GM12864 (cell line): ENCODE measurements at regions not wholly inside any gene's neighbourhood (a gene's known extent, or its start where the extent isn't known, plus 50 kb on each side); places are given as distances from the start of the nearest gene placed in this dataset.

Source experiments
- DNase-seq: peaks from one replicate; pipeline ENCODE4 v3.0.0-alpha.2; 2011; ENCODE audit warnings: low read depth
- H3K4me3 ChIP-seq: 2 replicates; pipeline ENCODE4 v1.5.1; 2011; ENCODE audit warnings: mild to moderate bottlenecking, low read depth, low read length, control low read depth
- CTCF ChIP-seq: IDR thresholded peaks from 2 replicates; pipeline ENCODE4 v1.5.1; 2011; ENCODE audit warnings: low read depth, mild to moderate bottlenecking, moderate library complexity, low read length, control low read depth, inconsistent platforms; ENCODE audit errors: missing control alignments

GRCh38 chr1:9447215-9447960 is 91.9 kb upstream of the SLC25A33 start:
- DNase-seq: no peak
- no peak overlapping the region for H3K4me3 ChIP-seq
- no peak for TF ChIP-seq CTCF

- DNase-seq: no peak
- H3K4me3 ChIP-seq: no peak overlapping the region
- no peak for TF ChIP-seq CTCF
Measured at GRCh38 chr1:9448132-9449109, 90.8 kb upstream of the SLC25A33 start.

- H3K4me3 ChIP-seq: no peak overlapping the region
- no peak for TF ChIP-seq CTCF
Measured at GRCh38 chr1:9449110-9449627, 90.1 kb upstream of the SLC25A33 start.

GRCh38 chr1:9449976-9450696 is 89.1 kb upstream of the SLC25A33 start:
- no peak for TF ChIP-seq CTCF
- no peak overlapping the region for H3K4me3 ChIP-seq
- DNase-seq: no peak

More at GRCh38 chr1:9449110-9449627, 90.1 kb upstream of the SLC25A33 start:
- DNase-seq: no peak

- H3K4me3 ChIP-seq: no peak overlapping the region
- no peak for DNase-seq
- TF ChIP-seq CTCF: no peak
Measured at GRCh38 chr1:9451081-9451480, 88.2 kb upstream of the SLC25A33 start.

- H3K4me3 ChIP-seq: no peak overlapping the region
- TF ChIP-seq CTCF: no peak
- DNase-seq: no peak
Measured at GRCh38 chr1:9452516-9453140, 86.6 kb upstream of the SLC25A33 start.
